IMR-90 (cell line): ENCODE measurements at regions not wholly inside any gene's neighbourhood (a gene's known extent, or its start where the extent isn't known, plus 50 kb on each side); places are given as distances from the start of the nearest gene placed in this dataset.

ENCODE experiments used
- ATAC-seq: fragments of 200-7000 bp; cut with Tn5 transposase; 2 replicates; pipeline ENCODE4 v1.9.1; 2020; ENCODE audit warnings: low read depth, mild to moderate bottlenecking, moderate library complexity
- BruUV-seq: library from RNA; stranded (reverse); fragments of 400-500 nt; replicated peaks from 2 replicates; lab custom pipeline; 2021; lab: Mats Ljungman, UMichigan
- CTCF ChIA-PET: fragments of 300-600 bp; formaldehyde crosslinking; extraction: SDS; loops from one replicate; lab custom pipeline; 2021; ENCODE audit warnings: antibody characterized with exemption; lab: Yijun Ruan, JAX
- POLR2A ChIA-PET: fragments of 300-600 bp; sonication (Branson Sonifier 250); formaldehyde crosslinking; loops from one replicate; lab custom pipeline; 2022; ENCODE audit warnings: antibody characterized with exemption; ENCODE audit not compliant: unreplicated experiment; lab: Charles Lee
- DNase-seq: peaks from one replicate; pipeline ENCODE4 v3.0.0; 2013
- H2AFZ ChIP-seq: replicated peaks from 2 replicates; pipeline ENCODE3; 2013; ENCODE audit warnings: low read length, mild to moderate bottlenecking; ENCODE audit not compliant: poor library complexity
- H2AK5ac ChIP-seq: 2 replicates; pipeline ENCODE4 v1.6.1; 2013; ENCODE audit warnings: low read depth, low read length, inconsistent platforms
- H2AK9ac ChIP-seq: replicated peaks from 2 replicates; pipeline ENCODE3; 2013; ENCODE audit warnings: mild to moderate bottlenecking, low read depth, low read length, moderate library complexity; ENCODE audit not compliant: poor library complexity
- H2BK120ac ChIP-seq: 2 replicates; pipeline ENCODE4 v1.6.1; 2013; ENCODE audit warnings: low read depth, low read length, inconsistent platforms
- H2BK15ac ChIP-seq: 3 replicates; pipeline ENCODE4 v1.6.1; 2013; ENCODE audit warnings: low read depth, low read length, inconsistent platforms
- H2BK20ac ChIP-seq: 2 replicates; pipeline ENCODE4 v1.6.1; 2013; ENCODE audit warnings: low read depth, mild to moderate bottlenecking, inconsistent platforms, low read length, moderate library complexity
- H2BK5ac ChIP-seq: 2 replicates; pipeline ENCODE4 v1.6.1; 2013; ENCODE audit warnings: mild to moderate bottlenecking, low read depth, low read length, inconsistent platforms; ENCODE audit not compliant: poor library complexity, severe bottlenecking
- H3K14ac ChIP-seq: replicated peaks from 2 replicates; pipeline ENCODE4 v1.6.1; 2013; ENCODE audit warnings: low read depth, low read length, inconsistent platforms
- H3K18ac ChIP-seq: 2 replicates; pipeline ENCODE4 v1.6.1; 2013; ENCODE audit warnings: low read depth, low read length, control low read depth
- H3K23ac ChIP-seq: 2 replicates; pipeline ENCODE4 v1.6.1; 2013; ENCODE audit warnings: low read depth, low read length, inconsistent platforms
- H3K27ac ChIP-seq: 2 replicates; pipeline ENCODE4 v1.5.1; 2013; ENCODE audit warnings: mild to moderate bottlenecking, control low read depth, low read length; ENCODE audit not compliant: insufficient read depth
- H3K27me3 ChIP-seq: 2 replicates; pipeline ENCODE4 v1.6.1; 2013; ENCODE audit warnings: low read length; ENCODE audit not compliant: control insufficient read depth, insufficient read depth
- H3K36me3 ChIP-seq: 2 replicates; pipeline ENCODE4 v1.6.1; 2013; ENCODE audit warnings: low read length, mixed read lengths; ENCODE audit not compliant: control insufficient read depth, insufficient read depth
- H3K4ac ChIP-seq: 2 replicates; pipeline ENCODE4 v1.6.1; 2013; ENCODE audit warnings: low read depth, low read length, inconsistent platforms
- H3K4me1 ChIP-seq: 2 replicates; pipeline ENCODE4 v1.6.1; 2013; ENCODE audit warnings: low read length, mixed read lengths; ENCODE audit not compliant: control insufficient read depth, insufficient read depth
- H3K4me2 ChIP-seq: 2 replicates; pipeline ENCODE4 v1.6.1; 2013; ENCODE audit warnings: low read depth, mild to moderate bottlenecking, control low read depth, low read length, moderate library complexity
- H3K4me3 ChIP-seq: 2 replicates; pipeline ENCODE4 v1.5.1; 2013; ENCODE audit warnings: low read depth, mild to moderate bottlenecking, control low read depth, low read length, moderate library complexity; ENCODE audit not compliant: insufficient read depth
- H3K56ac ChIP-seq: 2 replicates; pipeline ENCODE4 v1.6.1; 2013; ENCODE audit warnings: low read length, inconsistent platforms; ENCODE audit not compliant: insufficient read depth; ENCODE audit errors: extremely low read depth
- H3K79me1 ChIP-seq, 2 experiments: 2 replicates each; pipeline ENCODE4 v1.6.1; 2013; ENCODE audit warnings: low read length in 2 of 2, inconsistent platforms in 1 of 2, low read depth in 1 of 2
- H3K9ac ChIP-seq: 2 replicates; pipeline ENCODE4 v1.6.1; 2013; ENCODE audit warnings: low read depth, low read length, control low read depth
- H3K9me1 ChIP-seq: 2 replicates; pipeline ENCODE4 v1.6.1; 2013; ENCODE audit warnings: low read length, inconsistent platforms; ENCODE audit not compliant: insufficient read depth
- H3K9me3 ChIP-seq: 2 replicates; pipeline ENCODE4 v1.6.1; 2013; ENCODE audit warnings: low read length; ENCODE audit not compliant: control insufficient read depth, insufficient read depth
- H4K20me1 ChIP-seq: 2 replicates; pipeline ENCODE4 v1.6.1; 2013; ENCODE audit warnings: low read length, inconsistent platforms; ENCODE audit not compliant: insufficient read depth
- H4K5ac ChIP-seq: 2 replicates; pipeline ENCODE4 v1.6.1; 2013; ENCODE audit warnings: mild to moderate bottlenecking, low read depth, low read length, control low read depth
- H4K8ac ChIP-seq, 2 experiments: 2 replicates each; pipeline ENCODE4 v1.6.1; 2013; ENCODE audit warnings: low read depth in 2 of 2, low read length in 2 of 2, control low read depth in 1 of 2, inconsistent platforms in 1 of 2
- H4K91ac ChIP-seq: 2 replicates; pipeline ENCODE4 v1.6.1; 2013; ENCODE audit warnings: low read depth, low read length, inconsistent platforms; ENCODE audit not compliant: insufficient read depth
- CEBPB ChIP-seq: IDR thresholded peaks from 2 replicates; pipeline ENCODE4 v1.6.1; 2012; ENCODE audit warnings: low read depth, low read length, improper control_type of control experiment
- SMC3 ChIP-seq: fragments of 150-350 bp; IDR thresholded peaks from 2 replicates; pipeline ENCODE4 v1.6.1; 2016; ENCODE audit warnings: low read depth, mild to moderate bottlenecking, antibody characterized with exemption, low read length, moderate library complexity
- WGBS, 2 experiments: methylation state at CpG; one replicate each; pipeline versions ENCODE4 v1.1.5 to v1.1.7; 2013; ENCODE audit warnings: missing lambda C conversion rate in 2 of 2; ENCODE audit not compliant: insufficient read length in 1 of 2; ENCODE audit errors: extremely low coverage in 2 of 2; 5-methylcytosine and 5-hydroxymethylcytosine counted together
- dilution Hi-C: fragments of 300-500 bp; cut with HindIII; formaldehyde crosslinking; loops from one replicate; pipeline ENCODE4 v1.14.3; 2018; ENCODE audit warnings: low sequenced_read_pairs; ENCODE audit not compliant: unreplicated experiment
- in situ Hi-C: fragments of 300-500 bp; cut with MboI; formaldehyde crosslinking; loops from 3 replicates; pipeline ENCODE4 v1.14.3; 2019; ENCODE audit warnings: low sequenced_read_pairs, inconsistent platforms, mixed read lengths
- intact Hi-C: fragments of 100-400 bp; cut with micrococcal nuclease; formaldehyde crosslinking; loops from 2 replicates; pipeline ENCODE4 v1.10.0; 2022

GRCh38 chr6:140436023-140436811, 1061.8 kb upstream of the CITED2 start:
- Histone ChIP-seq H2AFZ (peak overlapping the region; percentile 59), H3K9me1 (no peaks in the 10 kb centered on the region; the same call in 1 of the 2 replicates), H3K23ac (peak overlapping the region; percentile 52; the same call in 1 of the 2 replicates), H2BK5ac (peak overlapping the region; percentile 96), H3K14ac (peak overlapping the region; percentile 77), H3K18ac (peak overlapping the region; percentile 98), H3K4ac (peak overlapping the region; percentile 88; the same call in 1 of the 2 replicates), H3K4me2 (peak overlapping the region; percentile 36; the same call in 1 of the 2 replicates), H4K8ac (peak overlapping the region; percentile 44 to 84), H4K5ac (peak overlapping the region; percentile 98; the same call in 1 of the 2 replicates), H2BK120ac (peak overlapping the region; percentile 96), H3K27ac (peak overlapping the region; percentile 64; the same call in 1 of the 2 replicates), H3K79me1 (no peaks in the 10 kb centered on the region), H3K27me3 (no peaks in the 10 kb centered on the region), H2AK5ac (peak overlapping the region; percentile 56; the same call in 1 of the 2 replicates), H2BK15ac (peak overlapping the region; percentile 78; the same call in 2 of the 3 replicates), H3K9ac (no peak overlapping the region), H4K20me1 (no peaks in the 10 kb centered on the region), H3K4me1 (peaks cover 13% of the 10 kb centered on the region; the same call in 1 of the 2 replicates), H3K56ac (peak overlapping the region; percentile 35; the same call in 1 of the 2 replicates), H3K9me3 (peaks cover 6% of the 10 kb centered on the region), H4K91ac (peak overlapping the region; percentile 48), H2AK9ac (no peak overlapping the region), H2BK20ac (peak overlapping the region; percentile 94), H3K36me3 (no peaks in the 10 kb centered on the region), H3K4me3 (no peak overlapping the region)
- DNase-seq (peak; percentile 67), ATAC-seq (peak; percentile 71)
- peak; percentile 60; the same call in 1 of the 2 replicates for TF ChIP-seq CEBPB
- TF ChIP-seq SMC3, result no peak
- intact Hi-C loops (loop anchor here (5.0 kb wide), 1 partner anchor 374 kb away; no protein-coding TSS in a partner anchor), dilution Hi-C loops (no loop called here), in situ Hi-C loops (loop anchor here (10.0 kb wide), 1 partner anchor 1061 kb away; the partner anchor contains the start of gene CITED2)
- no TSS peak for BruUV-seq
- ChIA-PET CTCF (interaction anchor here (0.7 kb wide), 1 partner anchor 56 kb away, joined by 3 read pairs; no protein-coding TSS in a partner anchor), POLR2A (no interaction called here)
- WGBS, 2 experiments, result no CpG with 5 or more reads among the region's 2 CpGs
